HG03097 (cell line): ENCODE measurements at regions not wholly inside any gene's neighbourhood (a gene's known extent, or its start where the extent isn't known, plus 50 kb on each side); places are given as distances from the start of the nearest gene placed in this dataset.
"Not testable (repeated sequence)": the region's sequence is repeated elsewhere in the genome, so short reads cannot be mapped to it uniquely, and the experiment has no call there.

ENCODE experiments used
- ATAC-seq: cut with Tn5 transposase; IDR thresholded peaks from one replicate; pipeline ENCODE4 v1.9.1; 2021; ENCODE audit not compliant: unreplicated experiment, low FRiP score

DNA sequence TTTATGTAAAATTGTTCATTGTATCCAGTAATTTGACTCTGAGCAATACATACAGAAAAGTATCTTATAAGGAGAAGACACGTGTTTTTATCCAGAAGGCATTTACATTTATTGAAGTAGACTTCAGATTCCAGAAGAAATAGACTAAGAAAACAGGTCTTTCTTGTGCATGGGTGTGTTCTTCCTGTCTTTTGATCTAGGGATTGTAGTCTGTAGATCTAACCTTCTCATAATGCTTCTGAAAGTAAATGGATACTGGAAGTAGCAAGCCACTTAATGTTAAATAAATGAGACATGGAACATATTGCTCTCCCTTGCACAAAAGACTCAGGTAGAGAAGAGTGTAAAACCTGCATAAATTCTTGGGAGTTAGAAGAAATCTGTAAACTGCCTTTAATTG is 853.2 kb upstream of the B3GALT2 start:
- ATAC-seq = no peak

DNA sequence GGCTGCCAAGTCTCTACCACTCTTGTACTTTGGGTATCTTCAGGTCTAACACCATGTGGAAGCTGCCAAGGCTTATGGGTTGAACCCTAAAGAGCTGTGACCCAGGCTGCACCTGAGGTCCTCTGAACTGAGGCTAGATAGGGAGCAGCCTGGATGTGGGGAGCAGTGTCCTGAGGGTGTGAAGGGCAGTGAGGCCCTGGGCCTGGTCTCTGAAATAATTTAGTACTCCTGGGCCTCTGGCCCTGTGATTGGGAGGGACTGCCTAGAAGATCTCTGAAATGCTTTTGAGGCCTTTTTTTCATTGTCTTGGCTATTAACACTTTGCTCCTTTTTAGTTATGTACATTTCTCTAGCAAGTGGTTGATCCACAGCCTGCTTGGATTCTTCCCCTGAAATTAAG is 847.2 kb upstream of the B3GALT2 start:
- ATAC-seq = no peak

DNA sequence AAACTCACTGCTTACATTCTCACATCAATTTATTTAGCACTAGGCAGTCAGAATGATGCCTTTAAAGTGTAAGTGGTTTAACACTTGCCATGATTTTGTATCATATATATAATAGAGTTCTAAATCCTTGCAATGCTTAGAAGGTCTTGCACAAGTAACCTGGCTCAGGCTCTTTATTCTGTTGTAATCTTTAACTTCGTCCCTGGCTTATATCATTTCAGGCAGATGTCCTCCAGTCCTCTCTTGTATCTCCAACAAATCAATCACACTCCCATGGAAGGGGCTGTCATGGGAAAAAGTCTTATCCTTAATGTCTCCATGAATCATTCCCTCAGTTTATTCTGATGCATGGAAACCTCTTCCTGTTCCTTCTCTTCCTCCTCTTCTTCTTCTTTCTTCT is 841.6 kb upstream of the B3GALT2 start:
- ATAC-seq = no peak

DNA sequence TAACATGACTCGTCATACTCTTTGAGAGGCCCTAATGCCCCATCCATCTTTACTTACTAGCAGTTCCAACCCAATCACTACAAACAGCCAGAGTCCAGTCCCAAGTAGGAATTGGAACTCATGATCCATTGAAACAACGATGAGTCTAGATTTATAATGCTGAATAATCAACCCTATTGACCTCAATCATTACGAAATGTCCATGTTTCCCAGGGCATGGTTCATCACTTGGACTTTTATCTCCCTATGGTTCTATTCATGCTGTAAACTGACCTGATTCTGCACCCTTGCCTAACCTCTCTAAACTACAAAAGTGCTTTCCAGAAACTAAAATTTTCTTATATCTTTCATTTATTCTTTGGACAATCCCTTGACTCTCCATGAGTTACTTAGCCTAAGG is 840.0 kb upstream of the B3GALT2 start:
- no peak for ATAC-seq

DNA sequence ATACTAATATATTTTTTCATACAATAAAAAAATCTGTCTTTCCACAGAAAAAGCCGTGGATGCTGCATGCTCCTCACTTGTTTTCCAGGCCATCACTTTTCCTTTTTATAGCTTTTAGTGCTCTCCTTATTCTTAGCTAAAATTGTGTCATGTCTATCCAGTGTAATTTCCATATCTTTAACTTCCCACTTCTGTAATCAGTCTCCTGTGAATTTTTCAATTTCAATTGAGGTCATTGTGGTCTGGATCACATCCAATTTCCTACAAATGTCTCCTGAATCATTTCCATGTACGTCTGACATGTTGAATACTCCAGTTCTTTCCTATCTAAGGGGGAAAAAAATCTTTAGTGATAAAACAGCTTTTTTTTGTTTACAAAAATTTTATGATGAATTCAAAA is 838.2 kb upstream of the B3GALT2 start:
- ATAC-seq = no peak

DNA sequence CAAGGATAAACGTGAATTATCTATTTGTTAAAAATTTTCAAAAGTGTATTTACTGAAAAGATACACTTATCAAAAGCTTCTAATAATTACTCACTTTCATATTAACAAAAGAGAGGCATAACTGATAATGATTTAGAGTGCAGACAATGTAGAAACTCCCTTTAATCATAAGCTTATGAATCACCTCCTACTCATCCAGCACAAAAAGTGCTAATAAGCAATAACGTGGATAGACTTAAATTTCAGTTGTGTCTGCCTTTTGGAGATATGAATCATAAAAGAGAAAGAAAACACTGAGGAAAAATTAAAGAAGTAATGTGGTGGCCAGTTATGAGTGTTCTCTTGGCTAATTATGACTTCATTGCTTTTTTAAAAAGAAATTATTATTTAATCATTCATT is 827.6 kb upstream of the B3GALT2 start:
- ATAC-seq = no peak

DNA sequence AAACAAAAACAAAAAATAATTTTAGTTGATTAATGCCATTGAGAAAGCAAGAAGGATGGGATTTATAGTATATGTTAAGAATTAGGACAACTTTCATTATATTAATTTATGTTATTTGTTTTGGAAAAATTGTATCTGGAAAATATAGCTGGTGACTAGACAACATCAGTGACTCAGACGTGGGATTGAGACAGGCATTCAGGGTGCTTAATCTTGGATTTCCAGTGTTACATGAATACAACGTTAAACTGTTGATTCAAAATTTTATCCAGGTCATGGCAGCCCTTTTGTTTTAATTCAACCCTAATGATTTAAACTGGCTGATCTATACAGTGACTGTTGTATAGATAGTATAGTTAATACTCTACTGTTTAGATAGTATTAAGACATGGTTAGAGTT is 827.1 kb upstream of the B3GALT2 start:
- no peak for ATAC-seq

DNA sequence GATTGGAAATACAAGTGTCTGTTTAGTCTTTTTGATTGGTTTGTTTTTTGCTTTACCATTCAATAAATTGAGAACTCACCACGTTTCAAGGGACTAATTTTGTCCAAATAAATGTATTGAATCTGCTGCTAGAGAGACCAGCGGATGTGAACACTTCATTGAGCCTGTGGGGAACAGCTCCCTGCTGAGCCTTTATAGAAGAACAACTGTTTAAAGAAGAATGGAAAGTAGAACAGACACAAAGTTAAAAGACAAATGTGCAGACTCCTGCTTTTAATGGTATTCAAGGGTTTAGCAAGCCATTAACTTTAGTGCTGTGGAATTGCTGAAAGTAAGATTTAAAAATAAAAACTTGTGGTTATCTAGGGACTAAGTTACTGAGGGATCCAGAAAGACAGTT is 817.7 kb upstream of the B3GALT2 start:
- ATAC-seq = no peak

DNA sequence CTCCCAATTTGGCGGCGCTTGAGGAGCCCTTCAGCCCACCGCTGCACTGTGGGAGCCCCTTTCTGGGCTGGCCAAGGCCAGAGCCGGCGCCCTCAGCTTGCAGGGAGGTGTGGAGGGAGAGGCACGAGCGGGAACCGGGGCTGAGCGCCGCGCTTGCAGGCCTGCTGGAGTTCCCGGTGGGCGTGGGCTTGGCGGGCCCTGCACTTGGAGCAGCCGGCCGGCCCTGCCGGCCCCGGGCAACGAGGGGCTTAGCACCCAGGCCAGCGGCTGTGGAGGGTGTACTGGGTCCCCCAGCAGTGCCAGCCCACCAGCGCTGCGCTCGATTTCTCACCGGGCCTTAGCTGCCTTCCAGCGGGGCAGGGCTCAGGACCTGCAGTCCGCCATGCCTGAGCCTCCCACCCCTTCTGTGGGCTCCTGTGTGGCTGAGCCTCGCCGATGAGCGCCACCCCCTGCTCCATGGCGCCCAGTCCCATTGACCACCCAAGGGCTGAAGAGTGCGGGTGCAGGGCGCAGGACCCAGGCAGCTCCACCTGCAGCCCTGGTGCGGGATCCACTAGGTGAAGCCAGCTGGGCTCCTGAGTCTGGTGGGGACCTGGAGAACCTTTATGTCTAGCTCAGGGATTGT is 815.4 kb upstream of the B3GALT2 start:
- ATAC-seq = not testable (repeated sequence)

DNA sequence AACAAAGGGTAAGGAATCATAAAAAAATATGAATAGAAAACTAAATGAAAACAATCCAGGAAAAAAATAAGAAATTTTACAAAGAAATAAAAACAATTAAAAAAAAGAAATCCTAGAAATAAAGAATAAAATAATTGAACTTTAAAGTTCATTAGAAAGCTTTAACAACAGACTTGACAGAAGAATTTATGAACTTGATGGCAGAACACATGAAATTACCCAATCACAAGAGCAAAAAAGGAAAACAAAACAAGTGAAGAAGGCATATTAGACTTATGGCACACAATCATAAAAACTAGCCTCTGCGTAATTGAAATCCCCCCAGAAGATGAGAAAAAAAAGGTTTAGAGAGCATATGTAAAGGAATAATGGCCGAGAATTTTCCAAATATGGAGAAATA is 802.5 kb upstream of the B3GALT2 start:
- no peak for ATAC-seq

DNA sequence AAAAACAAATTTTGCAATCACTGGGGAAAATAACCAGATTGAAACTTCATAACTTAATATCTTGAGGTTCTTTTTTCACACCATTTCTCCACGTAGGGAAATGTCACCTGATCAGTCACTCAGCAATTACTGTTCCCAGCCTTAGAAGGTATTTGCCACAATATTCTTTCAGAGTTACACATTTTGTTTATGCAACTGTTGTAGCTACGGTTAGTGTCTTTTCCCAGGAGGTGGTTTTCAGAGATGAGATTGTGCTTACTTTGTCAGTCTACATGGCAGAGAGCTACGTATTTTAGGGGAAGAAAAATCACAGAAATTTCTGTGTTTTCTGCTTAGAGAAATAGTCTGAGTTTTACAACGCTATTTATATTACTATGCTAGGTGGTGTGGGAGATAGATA is 792.8 kb upstream of the B3GALT2 start:
- no peak for ATAC-seq

DNA sequence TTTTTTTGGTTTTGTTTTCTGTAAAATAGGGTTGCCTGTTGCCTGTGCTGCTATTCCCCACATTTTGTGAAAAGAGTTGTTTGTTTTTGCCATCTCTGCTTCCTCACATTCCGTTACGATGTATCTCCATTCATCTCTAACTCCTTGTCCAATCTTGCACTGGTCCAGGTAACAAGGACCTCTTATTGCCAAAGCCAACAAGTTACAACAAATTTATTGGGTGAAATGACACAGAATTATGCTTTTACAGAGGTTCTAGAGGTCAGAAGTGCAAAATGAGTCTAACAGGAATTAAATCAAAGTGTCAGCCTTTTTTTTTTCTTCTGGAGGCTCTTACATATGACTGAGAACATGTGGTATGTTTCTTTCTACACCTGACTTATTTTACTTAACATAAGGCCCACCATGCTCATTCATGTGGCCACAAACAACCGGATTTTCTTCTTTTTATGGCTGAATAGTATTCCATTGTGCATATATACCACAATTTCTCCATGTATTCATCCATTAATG is 787.9 kb upstream of the B3GALT2 start:
- no peak for ATAC-seq

DNA sequence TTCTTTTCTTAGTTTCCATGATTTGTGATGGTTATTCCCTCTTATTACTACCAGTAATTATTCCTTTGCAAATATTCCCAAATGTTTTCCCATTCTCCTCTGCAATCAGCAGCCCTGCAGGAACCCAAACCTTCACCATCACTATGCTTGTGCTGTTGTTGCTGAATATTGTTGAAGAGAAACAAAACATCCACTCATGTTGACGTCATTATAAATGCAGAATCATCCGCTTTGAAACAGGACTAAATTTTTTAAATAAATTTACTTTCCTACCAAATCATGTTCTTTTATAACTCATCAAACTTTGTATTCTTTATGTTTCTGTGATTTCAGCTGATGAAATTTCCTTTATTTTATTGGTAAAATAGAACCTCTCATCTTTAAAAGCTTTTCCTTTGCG is 787.0 kb upstream of the B3GALT2 start:
- ATAC-seq = no peak

DNA sequence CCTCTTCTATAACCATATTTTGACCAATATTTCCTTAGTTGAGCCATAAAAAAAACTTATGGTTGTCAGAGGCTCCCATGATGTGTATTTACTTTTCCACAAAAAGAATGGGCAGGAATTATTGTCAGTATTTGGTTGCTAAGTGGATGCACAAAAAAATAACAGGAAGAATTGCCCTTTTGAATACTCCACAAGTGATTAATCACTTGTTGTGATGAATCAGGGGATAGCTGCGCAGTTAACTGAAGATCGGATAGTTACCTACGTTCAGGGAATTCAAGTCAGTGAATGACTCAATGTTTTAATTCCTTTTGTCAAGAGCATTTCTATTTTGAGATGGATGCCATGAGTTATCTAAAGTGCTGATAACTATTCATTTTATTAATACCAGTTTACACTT is 785.2 kb upstream of the B3GALT2 start:
- no peak for ATAC-seq

DNA sequence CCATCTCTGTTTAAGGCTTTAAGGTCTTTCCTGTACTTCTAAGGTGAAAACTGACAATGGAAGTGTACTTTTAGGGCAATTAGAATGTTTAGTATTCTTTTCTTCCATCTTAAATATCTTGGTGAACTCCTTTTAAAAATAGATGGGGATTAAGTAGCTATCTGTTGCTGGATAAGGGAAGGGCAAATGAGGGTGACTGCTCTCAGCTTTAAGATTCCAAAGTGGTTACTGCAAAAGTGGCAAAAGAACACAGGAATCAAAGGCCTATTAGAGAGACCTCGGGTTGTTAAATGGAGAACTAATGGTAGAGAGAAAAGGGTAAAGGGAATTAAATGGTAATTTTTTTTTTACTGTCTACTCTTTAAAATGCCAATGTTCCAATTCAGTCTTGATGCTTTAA is 774.1 kb upstream of the B3GALT2 start:
- no peak for ATAC-seq

DNA sequence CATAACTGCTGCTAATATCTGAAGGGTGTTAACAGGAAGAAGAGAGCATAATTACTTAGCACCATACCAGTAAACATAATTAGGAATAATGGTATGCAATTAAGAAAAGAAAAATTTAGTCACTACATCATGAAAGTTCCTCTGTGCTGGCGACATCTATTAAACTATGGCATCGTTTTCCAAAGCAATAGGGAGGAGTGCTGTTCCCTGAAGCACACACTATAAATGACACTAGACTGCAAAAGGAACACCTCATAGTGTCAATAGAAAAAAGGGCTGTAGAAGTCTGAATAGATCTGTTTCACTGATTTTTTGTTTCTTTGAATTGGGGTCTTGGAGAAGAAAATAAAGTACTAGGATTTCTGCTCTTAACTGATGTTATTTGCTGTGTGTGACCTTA is 773.6 kb upstream of the B3GALT2 start:
- no peak for ATAC-seq

DNA sequence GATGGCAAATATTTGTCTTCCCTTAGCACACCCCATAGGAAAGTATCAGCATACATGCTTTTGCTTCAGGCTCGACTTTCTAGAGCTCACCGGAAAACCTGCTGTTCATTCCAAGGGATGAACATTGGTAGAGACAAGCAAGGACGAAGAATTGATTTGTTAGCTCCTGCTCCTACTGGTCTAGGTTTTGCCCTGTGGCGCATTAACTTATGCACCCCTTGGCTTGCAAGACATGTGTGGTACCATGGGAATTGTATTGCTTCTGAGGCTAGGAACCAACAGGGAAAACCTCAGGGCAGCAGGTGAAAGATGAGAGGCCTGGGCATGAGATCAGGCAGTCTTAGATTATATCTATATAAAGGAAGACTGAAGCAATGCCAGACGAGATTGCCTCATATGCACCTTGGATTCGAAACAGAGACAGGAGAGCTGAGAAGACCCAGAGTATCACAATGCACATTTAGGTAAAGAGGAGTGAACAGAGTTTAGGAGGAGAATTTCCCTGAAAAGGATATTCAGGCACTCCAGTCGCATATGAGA is 771.2 kb upstream of the B3GALT2 start:
- ATAC-seq = no peak

DNA sequence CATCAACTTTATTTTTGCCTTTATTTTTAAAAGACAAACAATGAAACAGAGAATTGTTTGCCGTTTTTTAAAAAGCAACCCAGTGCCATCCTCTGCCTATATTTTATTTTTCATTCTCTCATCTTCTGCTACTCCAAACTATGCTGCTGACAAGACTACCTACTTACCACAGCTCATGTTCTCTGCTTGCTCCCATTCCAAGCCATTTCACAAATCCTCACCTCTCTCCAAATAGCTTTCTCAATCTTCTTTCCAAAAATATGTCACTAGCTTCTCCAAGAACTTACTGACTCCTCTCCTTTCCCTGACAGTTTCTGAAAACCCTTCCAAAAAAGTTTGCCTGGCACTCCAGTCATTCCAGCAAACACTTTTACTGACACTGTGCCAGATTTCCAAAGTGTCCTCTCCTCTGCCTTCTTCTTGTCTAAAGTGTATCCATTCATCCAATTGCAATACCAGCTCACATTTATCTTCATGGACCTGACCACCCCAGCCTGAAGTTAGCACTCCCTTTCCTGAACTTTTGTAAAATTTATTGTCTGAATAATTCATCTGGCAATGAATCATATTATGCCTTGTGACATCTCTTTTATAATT is 766.5 kb upstream of the B3GALT2 start:
- no peak for ATAC-seq

DNA sequence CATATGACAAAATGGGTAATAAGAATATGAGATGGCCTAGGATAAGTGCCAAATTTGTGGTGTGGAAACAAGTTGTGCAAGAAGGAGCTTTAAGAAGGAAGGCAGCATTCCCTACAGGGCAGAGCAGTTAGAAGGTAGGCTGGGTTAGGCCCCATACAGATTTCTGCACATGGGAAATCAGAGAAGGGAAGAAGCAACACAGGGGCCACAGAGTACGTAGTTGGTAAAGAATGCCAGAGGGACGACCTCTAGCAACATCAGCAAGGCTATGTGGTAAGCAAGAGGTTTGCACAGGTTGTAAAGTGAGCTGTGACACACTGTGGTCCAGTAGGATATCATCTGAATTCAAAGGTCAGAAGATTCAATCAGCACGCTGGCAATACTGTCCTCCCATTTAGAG is 765.6 kb upstream of the B3GALT2 start:
- ATAC-seq = no peak

DNA sequence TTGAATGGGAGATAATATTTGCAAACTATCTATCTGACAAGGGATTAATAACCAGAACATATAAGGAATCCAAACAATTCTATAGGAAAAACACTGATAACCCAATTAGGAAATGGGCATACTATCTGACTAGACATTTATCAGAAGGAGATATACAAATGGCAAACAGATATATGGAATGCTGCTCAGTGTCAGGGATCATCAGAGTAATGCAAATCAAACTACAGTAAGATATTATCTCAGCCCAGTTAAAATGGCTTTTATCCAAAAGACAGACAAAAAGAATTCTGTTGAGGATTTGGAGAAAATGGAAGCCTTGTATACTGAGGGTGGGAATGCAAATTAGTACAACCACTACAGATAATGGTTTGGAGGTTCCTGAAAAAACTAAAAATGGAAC is 758.0 kb upstream of the B3GALT2 start:
- ATAC-seq = no peak

DNA sequence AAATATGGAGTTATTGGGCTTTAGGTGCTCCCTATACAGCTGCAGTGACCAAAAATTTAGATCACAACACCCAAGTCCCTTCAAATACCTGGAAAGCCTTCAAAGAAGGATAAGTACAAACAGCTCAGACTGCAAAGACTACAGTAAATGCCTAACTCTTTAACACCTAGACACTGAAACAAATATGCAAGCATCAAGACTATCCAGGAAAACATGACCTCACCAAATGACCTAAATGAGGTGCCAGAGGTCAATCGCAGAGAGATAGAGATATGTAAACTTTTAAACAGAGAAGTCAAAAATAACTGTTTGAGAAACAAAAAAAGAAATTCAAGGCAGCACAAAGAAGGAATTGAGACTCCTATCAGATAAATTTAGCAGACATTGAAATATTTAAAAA is 753.8 kb upstream of the B3GALT2 start:
- no peak for ATAC-seq

DNA sequence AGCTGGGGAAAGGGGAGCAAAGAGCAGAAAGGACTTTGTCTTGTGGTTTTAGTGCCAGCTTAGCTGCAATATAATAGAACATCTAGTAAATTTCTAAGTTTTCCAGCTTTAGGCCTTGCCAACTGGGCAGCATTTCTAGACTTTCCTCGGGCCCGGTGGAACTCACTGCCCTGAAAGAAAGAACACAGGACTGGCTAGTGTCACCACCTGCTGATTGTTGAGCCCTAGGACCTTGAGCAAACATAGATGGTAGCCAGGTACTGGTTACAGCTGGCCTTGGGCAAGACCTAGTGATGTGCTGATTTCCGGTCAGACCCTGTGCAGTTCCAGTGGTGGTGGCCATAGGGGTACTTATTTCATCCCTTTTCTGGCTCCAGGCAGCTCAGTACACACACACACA is 753.2 kb upstream of the B3GALT2 start:
- ATAC-seq = no peak
